GM23338 (cell line): ENCODE measurements at regions not wholly inside any gene's neighbourhood (a gene's known extent, or its start where the extent isn't known, plus 50 kb on each side); places are given as distances from the start of the nearest gene placed in this dataset.
A peak's percentile ranks its signal among the peaks of the same experiment; 100 is the strongest.

Experiments
- ATAC-seq: fragments of 200-7000 bp; cut with Tn5 transposase; 3 replicates; pipeline ENCODE4 v1.9.1; 2020
- DNase-seq: peaks from one replicate; pipeline ENCODE4 v3.0.0-alpha.2; 2015; ENCODE audit warnings: low spot score
- H2AFZ ChIP-seq: fragments of 200-600 bp; sonication (generic); 2 replicates; pipeline ENCODE4 v1.8.0; 2016; ENCODE audit warnings: antibody characterized with exemption, mild to moderate bottlenecking, moderate library complexity
- H3F3A ChIP-seq: fragments of 200-600 bp; sonication (generic); replicated peaks from 2 replicates; pipeline ENCODE4 v1.8.0; 2017; ENCODE audit warnings: antibody characterized with exemption, mixed run types, low read depth
- H3K27ac ChIP-seq: fragments of 200-600 bp; sonication (generic); 2 replicates; pipeline ENCODE4 v1.6.1; 2016; ENCODE audit warnings: low read depth
- H3K27me3 ChIP-seq: fragments of 200-600 bp; sonication (generic); 2 replicates; pipeline ENCODE4 v1.8.0; 2016; ENCODE audit warnings: mild to moderate bottlenecking, mixed run types, moderate library complexity; ENCODE audit not compliant: insufficient read depth
- H3K36me3 ChIP-seq: fragments of 200-600 bp; sonication (generic); 2 replicates; pipeline ENCODE4 v1.8.0; 2016; ENCODE audit warnings: mild to moderate bottlenecking; ENCODE audit not compliant: insufficient read depth
- H3K4me1 ChIP-seq: fragments of 200-600 bp; sonication (generic); 2 replicates; pipeline ENCODE4 v1.8.0; 2016; ENCODE audit warnings: mild to moderate bottlenecking, moderate library complexity; ENCODE audit not compliant: insufficient read depth
- H3K4me2 ChIP-seq: fragments of 200-600 bp; sonication (generic); 2 replicates; pipeline ENCODE4 v1.7.1; 2017; ENCODE audit warnings: mixed run types
- H3K4me3 ChIP-seq: fragments of 200-600 bp; sonication (generic); 2 replicates; pipeline ENCODE4 v1.6.1; 2016; ENCODE audit warnings: mixed run types
- H3K79me2 ChIP-seq: fragments of 200-600 bp; sonication (generic); replicated peaks from 2 replicates; pipeline ENCODE4 v1.8.0; 2017; ENCODE audit warnings: mild to moderate bottlenecking; ENCODE audit not compliant: insufficient read depth
- H3K9me2 ChIP-seq: fragments of 200-600 bp; sonication (generic); 2 replicates; pipeline ENCODE4 v1.8.0; 2017; ENCODE audit not compliant: insufficient read depth
- H4K20me1 ChIP-seq: fragments of 200-600 bp; sonication (generic); replicated peaks from 2 replicates; pipeline ENCODE4 v1.8.0; 2017; ENCODE audit warnings: mild to moderate bottlenecking; ENCODE audit not compliant: insufficient read depth
- H3K27ac Mint-ChIP-seq: 2 replicates; pipeline ENCODE4 v1.8.0; 2020; ENCODE audit warnings: inconsistent platforms, mild to moderate bottlenecking, moderate library complexity, mixed read lengths
- H3K27me3 Mint-ChIP-seq: 3 replicates; pipeline ENCODE4 v1.8.0; 2022; ENCODE audit warnings: low read depth, mild to moderate bottlenecking, moderate library complexity, mixed read lengths, inconsistent platforms; ENCODE audit not compliant: insufficient read depth, poor library complexity
- H3K36me3 Mint-ChIP-seq: 3 replicates; pipeline ENCODE4 v1.8.0; 2021; ENCODE audit warnings: low read depth, mild to moderate bottlenecking, inconsistent platforms, moderate library complexity, mixed read lengths
- H3K4me1 Mint-ChIP-seq: 3 replicates; pipeline ENCODE4 v1.8.0; 2020; ENCODE audit warnings: mild to moderate bottlenecking, inconsistent platforms, mixed read lengths
- H3K4me3 Mint-ChIP-seq: 3 replicates; pipeline ENCODE4 v1.8.0; 2021; ENCODE audit warnings: moderate library complexity, mild to moderate bottlenecking, inconsistent platforms, mixed read lengths
- H3K9me3 Mint-ChIP-seq: 3 replicates; pipeline ENCODE4 v1.8.0; 2020; ENCODE audit warnings: moderate library complexity, mild to moderate bottlenecking, inconsistent platforms, mixed read lengths
- CREB1 ChIP-seq: fragments of 250-450 bp; sonication (Bioruptor Pico); IDR thresholded peaks from 2 replicates; pipeline ENCODE4 v1.5.0; 2020; ENCODE audit warnings: low read depth, mild to moderate bottlenecking, moderate library complexity
- CTCF ChIP-seq, 2 experiments: fragments of 200-600 bp in 1 of 2; sonication (generic) in 1 of 2; conservative IDR thresholded peaks; 2 replicates each; pipeline versions ENCODE4 v1.5.1 to v1.6.1; 2016 to 2017; ENCODE audit warnings: antibody characterized with exemption in 2 of 2, low read depth in 2 of 2, mild to moderate bottlenecking in 2 of 2, moderate library complexity in 1 of 2
- ETS1 ChIP-seq: IDR thresholded peaks from 2 replicates; pipeline ENCODE4 v1.6.1; 2016; ENCODE audit warnings: antibody characterized with exemption
- EZH2 ChIP-seq: fragments of 200-600 bp; sonication (generic); IDR thresholded peaks from one replicate; pipeline ENCODE4 v1.8.0; 2017; ENCODE audit warnings: antibody characterized with exemption, mild to moderate bottlenecking, low read depth; ENCODE audit not compliant: unreplicated experiment
- EZH2phosphoT487 ChIP-seq: fragments of 200-600 bp; sonication (generic); IDR thresholded peaks from one replicate; pipeline ENCODE4 v1.8.1; 2018; ENCODE audit warnings: antibody characterized with exemption; ENCODE audit not compliant: unreplicated experiment
- JUNB ChIP-seq: IDR thresholded peaks from one replicate; pipeline ENCODE4 v1.6.1; 2016; ENCODE audit warnings: antibody characterized with exemption; ENCODE audit not compliant: unreplicated experiment
- NANOG ChIP-seq: IDR thresholded peaks from 2 replicates; pipeline ENCODE4 v1.6.1; 2016; ENCODE audit warnings: antibody characterized with exemption, borderline replicate concordance
- POLR2AphosphoS5 ChIP-seq: IDR thresholded peaks from 2 replicates; pipeline ENCODE4 v1.6.1; 2016; ENCODE audit warnings: antibody characterized with exemption, low read depth
- REST ChIP-seq: IDR thresholded peaks from one replicate; pipeline ENCODE4 v1.6.1; 2018; ENCODE audit warnings: antibody characterized with exemption; ENCODE audit not compliant: unreplicated experiment
- STAT1 ChIP-seq: IDR thresholded peaks from one replicate; pipeline ENCODE4 v1.6.1; 2016; ENCODE audit warnings: antibody characterized with exemption; ENCODE audit not compliant: unreplicated experiment
- ZNF114 ChIP-seq: fragments of 250-450 bp; sonication (Bioruptor Pico); IDR thresholded peaks from 2 replicates; pipeline ENCODE4 v1.5.0; 2020; ENCODE audit warnings: mild to moderate bottlenecking, moderate library complexity
- ZNF331 ChIP-seq: fragments of 250-450 bp; sonication (Bioruptor Pico); IDR thresholded peaks from 2 replicates; pipeline ENCODE4 v1.5.0; 2020; ENCODE audit warnings: low read depth, mild to moderate bottlenecking, moderate library complexity
- ZNF462 ChIP-seq: fragments of 250-450 bp; sonication (Bioruptor Pico); IDR thresholded peaks from 2 replicates; pipeline ENCODE4 v1.5.0; 2020; ENCODE audit warnings: mild to moderate bottlenecking, moderate library complexity

- Mint-ChIP-seq H3K27ac (no peak overlapping the region), H3K4me1 (0 out of 3 replicates have a peak, but pooled peaks cover 10% of the 10 kb centered on the region), H3K36me3 (no peaks in the 10 kb centered on the region), H3K27me3 (peaks cover 3% of the 10 kb centered on the region), H3K9me3 (no peaks in the 10 kb centered on the region), H3K4me3 (no peak overlapping the region)
- Histone ChIP-seq H3K9me2 (0 out of 2 replicates have a peak, but pooled peaks cover 3% of the 10 kb centered on the region), H3K79me2 (no peaks in the 10 kb centered on the region), H3K27me3 (no peaks in the 10 kb centered on the region), H3F3A (no peaks in the 10 kb centered on the region), H3K4me2 (no peak overlapping the region), H4K20me1 (no peaks in the 10 kb centered on the region), H3K4me3 (no peak overlapping the region), H3K36me3 (no peaks in the 10 kb centered on the region), H3K27ac (no peak overlapping the region), H3K4me1 (no peaks in the 10 kb centered on the region), H2AFZ (0 out of 2 replicates have a peak overlapping the region, but pooled peaks have one; percentile 7)
- ATAC-seq: no peak
- TF ChIP-seq POLR2AphosphoS5: no peak
- no peak for TF ChIP-seq STAT1
- no peak for TF ChIP-seq ETS1
- no peak for TF ChIP-seq REST
- no peak for TF ChIP-seq CTCF (conservative IDR thresholded peaks at IDR 0.05; ENCODE audit: low read depth in 2 of 2)
- no peak for TF ChIP-seq JUNB
- no peak for TF ChIP-seq ZNF331
- no peak for TF ChIP-seq EZH2
- no peak for TF ChIP-seq ZNF114
- no peak for TF ChIP-seq ZNF462
- no peak for TF ChIP-seq NANOG
- no peak for TF ChIP-seq EZH2phosphoT487
- TF ChIP-seq CREB1 (CRISPR knock-in tag): no peak
- no peak for DNase-seq
These were observed 617.0 kb upstream of the NR5A2 start for GRCh38 chr1:199410462-199410861.
